ENCODE measurements at regions not wholly inside any gene's neighbourhood (a gene's known extent, or its start where the extent isn't known, plus 50 kb on each side); places are given as distances from the start of the nearest gene placed in this dataset.
A peak's percentile ranks its signal among the peaks of the same experiment; 100 is the strongest.

DNA sequence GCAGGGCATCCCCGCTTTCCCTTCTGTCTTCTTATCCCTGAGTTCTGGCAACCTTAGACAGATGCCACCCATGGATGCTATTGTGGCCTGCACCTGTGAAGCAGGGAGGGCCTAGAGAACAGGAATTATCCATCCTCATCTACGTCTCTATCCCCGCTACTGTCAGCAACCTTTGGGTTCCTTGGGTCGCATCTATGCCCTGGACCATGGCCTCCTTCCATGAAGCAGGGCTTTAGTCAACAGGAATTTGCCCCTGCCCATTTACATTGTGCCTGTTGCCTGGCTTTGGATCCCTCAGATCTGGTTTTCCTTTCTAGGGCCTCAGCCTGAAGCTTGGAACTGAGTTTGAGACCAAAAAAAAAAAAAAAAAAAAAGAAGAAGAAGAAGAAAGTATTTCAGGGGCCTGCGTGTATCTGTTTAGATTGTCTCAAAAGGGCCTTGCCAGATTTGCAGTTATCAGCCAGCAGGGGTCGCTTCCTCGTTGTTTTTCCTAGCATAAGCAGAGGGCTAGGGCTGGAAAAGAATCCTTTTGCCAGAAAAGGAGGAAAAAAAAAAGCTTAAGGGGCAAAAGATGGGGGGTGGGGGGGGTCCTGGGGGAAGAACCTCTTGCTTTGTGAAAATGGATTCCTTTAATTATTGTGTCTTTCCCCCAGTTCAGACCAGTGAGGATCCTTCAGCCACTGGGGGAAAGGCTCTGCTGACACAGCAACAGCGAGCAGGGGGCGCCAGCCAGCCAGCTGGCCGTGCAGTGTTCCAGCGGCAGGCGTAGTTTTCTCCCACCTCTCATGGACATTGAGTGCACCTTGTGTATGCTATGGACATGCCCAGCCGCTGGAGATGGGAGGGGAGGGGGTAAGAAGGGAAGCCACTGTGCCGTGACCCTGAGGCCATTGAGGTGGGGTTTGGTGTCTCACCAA, 65.7 kb upstream of the ALDH1L1 start:
- Histone ChIP-seq H3K27me3 (ENCODE audit: control insufficient read depth in 4 of 4, insufficient read depth in 4 of 4, low read length in 3 of 4) (no peaks in the 10 kb centered on the region), H3K36me3 (ENCODE audit: control insufficient read depth in 4 of 4, insufficient read depth in 3 of 4, low read depth in 1 of 4, low read length in 3 of 4) (no peaks in the 10 kb centered on the region), H3K27ac (ENCODE audit: low read depth in 1 of 2, low read length in 2 of 2) (no peak overlapping the region), H3K4me1 (ENCODE audit: control insufficient read depth in 4 of 4, insufficient read depth in 4 of 4, low read length in 3 of 4) (no peaks in the 10 kb centered on the region), H3K4me3 (ENCODE audit: low read depth in 1 of 3, low read length in 3 of 3) (no peak overlapping the region), H3K9ac (ENCODE audit: low read depth in 1 of 2, low read length in 2 of 2) (no peak overlapping the region), H3K9me3 (ENCODE audit: control insufficient read depth in 4 of 4, low read length in 3 of 4) (no peaks in the 10 kb centered on the region)
- no peak for DNase-seq (ENCODE audit: low spot score)
- TF ChIP-seq JUND (IDR thresholded peaks at IDR 0.05) (no peak), HNF4G (IDR thresholded peaks at IDR 0.05) (no peak), TAF1 (conservative IDR thresholded peaks at IDR 0.05) (no peak), RAD21 (IDR thresholded peaks at IDR 0.05) (peak; percentile 72 to 75), GABPA (IDR thresholded peaks at IDR 0.05 in 1 of 2, conservative IDR thresholded peaks at IDR 0.05 in 1 of 2) (no peak), EGR1 (IDR thresholded peaks at IDR 0.05; ENCODE audit: low read depth in 2 of 2) (no peak), FOXA2 (IDR thresholded peaks at IDR 0.05) (no peak), HNF4A (conservative IDR thresholded peaks at IDR 0.05) (peak; percentile 70 to 79)
- TF ChIP-seq, protein P1, sequence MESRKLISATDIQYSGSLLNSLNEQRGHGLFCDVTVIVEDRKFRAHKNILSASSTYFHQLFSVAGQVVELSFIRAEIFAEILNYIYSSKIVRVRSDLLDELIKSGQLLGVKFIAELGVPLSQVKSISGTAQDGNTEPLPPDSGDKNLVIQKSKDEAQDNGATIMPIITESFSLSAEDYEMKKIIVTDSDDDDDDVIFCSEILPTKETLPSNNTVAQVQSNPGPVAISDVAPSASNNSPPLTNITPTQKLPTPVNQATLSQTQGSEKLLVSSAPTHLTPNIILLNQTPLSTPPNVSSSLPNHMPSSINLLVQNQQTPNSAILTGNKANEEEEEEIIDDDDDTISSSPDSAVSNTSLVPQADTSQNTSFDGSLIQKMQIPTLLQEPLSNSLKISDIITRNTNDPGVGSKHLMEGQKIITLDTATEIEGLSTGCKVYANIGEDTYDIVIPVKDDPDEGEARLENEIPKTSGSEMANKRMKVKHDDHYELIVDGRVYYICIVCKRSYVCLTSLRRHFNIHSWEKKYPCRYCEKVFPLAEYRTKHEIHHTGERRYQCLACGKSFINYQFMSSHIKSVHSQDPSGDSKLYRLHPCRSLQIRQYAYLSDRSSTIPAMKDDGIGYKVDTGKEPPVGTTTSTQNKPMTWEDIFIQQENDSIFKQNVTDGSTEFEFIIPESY (IDR thresholded peaks at IDR 0.05) = no peak
- TF ChIP-seq, protein P2, sequence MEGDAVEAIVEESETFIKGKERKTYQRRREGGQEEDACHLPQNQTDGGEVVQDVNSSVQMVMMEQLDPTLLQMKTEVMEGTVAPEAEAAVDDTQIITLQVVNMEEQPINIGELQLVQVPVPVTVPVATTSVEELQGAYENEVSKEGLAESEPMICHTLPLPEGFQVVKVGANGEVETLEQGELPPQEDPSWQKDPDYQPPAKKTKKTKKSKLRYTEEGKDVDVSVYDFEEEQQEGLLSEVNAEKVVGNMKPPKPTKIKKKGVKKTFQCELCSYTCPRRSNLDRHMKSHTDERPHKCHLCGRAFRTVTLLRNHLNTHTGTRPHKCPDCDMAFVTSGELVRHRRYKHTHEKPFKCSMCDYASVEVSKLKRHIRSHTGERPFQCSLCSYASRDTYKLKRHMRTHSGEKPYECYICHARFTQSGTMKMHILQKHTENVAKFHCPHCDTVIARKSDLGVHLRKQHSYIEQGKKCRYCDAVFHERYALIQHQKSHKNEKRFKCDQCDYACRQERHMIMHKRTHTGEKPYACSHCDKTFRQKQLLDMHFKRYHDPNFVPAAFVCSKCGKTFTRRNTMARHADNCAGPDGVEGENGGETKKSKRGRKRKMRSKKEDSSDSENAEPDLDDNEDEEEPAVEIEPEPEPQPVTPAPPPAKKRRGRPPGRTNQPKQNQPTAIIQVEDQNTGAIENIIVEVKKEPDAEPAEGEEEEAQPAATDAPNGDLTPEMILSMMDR (IDR thresholded peaks at IDR 0.05; ENCODE audit: low read depth, low read length, missing input control) = peak; percentile 63
- TF ChIP-seq, protein P3, sequence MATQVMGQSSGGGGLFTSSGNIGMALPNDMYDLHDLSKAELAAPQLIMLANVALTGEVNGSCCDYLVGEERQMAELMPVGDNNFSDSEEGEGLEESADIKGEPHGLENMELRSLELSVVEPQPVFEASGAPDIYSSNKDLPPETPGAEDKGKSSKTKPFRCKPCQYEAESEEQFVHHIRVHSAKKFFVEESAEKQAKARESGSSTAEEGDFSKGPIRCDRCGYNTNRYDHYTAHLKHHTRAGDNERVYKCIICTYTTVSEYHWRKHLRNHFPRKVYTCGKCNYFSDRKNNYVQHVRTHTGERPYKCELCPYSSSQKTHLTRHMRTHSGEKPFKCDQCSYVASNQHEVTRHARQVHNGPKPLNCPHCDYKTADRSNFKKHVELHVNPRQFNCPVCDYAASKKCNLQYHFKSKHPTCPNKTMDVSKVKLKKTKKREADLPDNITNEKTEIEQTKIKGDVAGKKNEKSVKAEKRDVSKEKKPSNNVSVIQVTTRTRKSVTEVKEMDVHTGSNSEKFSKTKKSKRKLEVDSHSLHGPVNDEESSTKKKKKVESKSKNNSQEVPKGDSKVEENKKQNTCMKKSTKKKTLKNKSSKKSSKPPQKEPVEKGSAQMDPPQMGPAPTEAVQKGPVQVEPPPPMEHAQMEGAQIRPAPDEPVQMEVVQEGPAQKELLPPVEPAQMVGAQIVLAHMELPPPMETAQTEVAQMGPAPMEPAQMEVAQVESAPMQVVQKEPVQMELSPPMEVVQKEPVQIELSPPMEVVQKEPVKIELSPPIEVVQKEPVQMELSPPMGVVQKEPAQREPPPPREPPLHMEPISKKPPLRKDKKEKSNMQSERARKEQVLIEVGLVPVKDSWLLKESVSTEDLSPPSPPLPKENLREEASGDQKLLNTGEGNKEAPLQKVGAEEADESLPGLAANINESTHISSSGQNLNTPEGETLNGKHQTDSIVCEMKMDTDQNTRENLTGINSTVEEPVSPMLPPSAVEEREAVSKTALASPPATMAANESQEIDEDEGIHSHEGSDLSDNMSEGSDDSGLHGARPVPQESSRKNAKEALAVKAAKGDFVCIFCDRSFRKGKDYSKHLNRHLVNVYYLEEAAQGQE (IDR thresholded peaks at IDR 0.05) = no peak
- TF ChIP-seq, protein P4, sequence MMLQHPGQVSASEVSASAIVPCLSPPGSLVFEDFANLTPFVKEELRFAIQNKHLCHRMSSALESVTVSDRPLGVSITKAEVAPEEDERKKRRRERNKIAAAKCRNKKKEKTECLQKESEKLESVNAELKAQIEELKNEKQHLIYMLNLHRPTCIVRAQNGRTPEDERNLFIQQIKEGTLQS (IDR thresholded peaks at IDR 0.05) = no peak
- WGBS = 37% methylated on average over 14 of the region's 14 CpGs
